ENCODE measurements at regions not wholly inside any gene's neighbourhood (a gene's known extent, or its start where the extent isn't known, plus 50 kb on each side); places are given as distances from the start of the nearest gene placed in this dataset.

- ATAC-seq (no peak), DNase-seq (no peak)
- intact Hi-C loops (cut with DNase I) = no loop called here
Measured at GRCh38 chr14:38910092-38910491, 192.9 kb downstream of the SEC23A start.

- DNase-seq (no peak), ATAC-seq (no peak)
- intact Hi-C loops (cut with DNase I) = no loop called here
Measured at GRCh38 chr14:38904959-38905358, 198.1 kb downstream of the SEC23A start.

GRCh38 chr14:38901791-38902190 lies 201.2 kb downstream of the SEC23A start:
- intact Hi-C loops (cut with DNase I) = no loop called here
- DNase-seq = no peak
- ATAC-seq = no peak

GRCh38 chr14:38900887-38901286 lies 202.1 kb downstream of the SEC23A start:
- ATAC-seq (no peak), DNase-seq (no peak)
- intact Hi-C loops (cut with DNase I) = no loop called here

GRCh38 chr14:38887696-38888095 lies 215.3 kb downstream of the SEC23A start:
- intact Hi-C loops (cut with DNase I) = no loop called here
- no peak for DNase-seq
- ATAC-seq = no peak

GRCh38 chr14:38884109-38884508 lies 218.9 kb downstream of the SEC23A start:
- DNase-seq = no peak
- intact Hi-C loops (cut with DNase I) = no loop called here
- ATAC-seq = no peak

GRCh38 chr14:38883127-38883526 lies 219.9 kb downstream of the SEC23A start:
- ATAC-seq (no peak), DNase-seq (no peak)
- intact Hi-C loops (cut with DNase I) = no loop called here

- DNase-seq = no peak
- intact Hi-C loops (cut with DNase I) = no loop called here
Measured at GRCh38 chr14:38882533-38882932, 220.5 kb downstream of the SEC23A start.

GRCh38 chr14:38880643-38881524 lies 222.2 kb downstream of the SEC23A start:
- DNase-seq (no peak), ATAC-seq (no peak)
- intact Hi-C loops (cut with DNase I) = no loop called here

More at GRCh38 chr14:38882533-38882932, 220.5 kb downstream of the SEC23A start:
- ATAC-seq = no peak

GRCh38 chr14:38877744-38878388 lies 225.2 kb downstream of the SEC23A start:
- intact Hi-C loops (cut with DNase I) = loop anchor here in 1 of 2 donors (10.0 kb wide), 1 partner anchor 117 kb away; no protein-coding TSS in a partner anchor

GRCh38 chr14:38874721-38875120 lies 228.3 kb downstream of the SEC23A start:
- DNase-seq (no peak), ATAC-seq (no peak)
- intact Hi-C loops (cut with DNase I) = loop anchor here in 1 of 2 donors (10.0 kb wide), 1 partner anchor 120 kb away; no protein-coding TSS in a partner anchor

More at GRCh38 chr14:38877744-38878388, 225.2 kb downstream of the SEC23A start:
- DNase-seq (no peak), ATAC-seq (no peak)

- ATAC-seq = no peak
- intact Hi-C loops (cut with DNase I) = loop anchor here in 1 of 2 donors (10.0 kb wide), 1 partner anchor 121 kb away; no protein-coding TSS in a partner anchor
- DNase-seq = no peak
Measured at GRCh38 chr14:38873941-38874612, 229.0 kb downstream of the SEC23A start.

- no peak for ATAC-seq
- no peak for DNase-seq
- intact Hi-C loops (cut with DNase I) = loop anchor here in 1 of 2 donors (10.0 kb wide), 1 partner anchor 124 kb away; no protein-coding TSS in a partner anchor
Measured at GRCh38 chr14:38870296-38870836, 232.7 kb downstream of the SEC23A start.

GRCh38 chr14:38868399-38869290 lies 234.4 kb downstream of the SEC23A start:
- ATAC-seq = no peak
- intact Hi-C loops (cut with DNase I) = loop anchor here in 1 of 2 donors (5.0 kb wide), 1 partner anchor 966 kb away; no protein-coding TSS in a partner anchor
- DNase-seq = no peak

- intact Hi-C loops (cut with DNase I) = loop anchor here in 1 of 2 donors (2.0 to 5.0 kb wide), 2 partner anchors 145 to 965 kb away; no protein-coding TSS in a partner anchor
- peak; percentile 83 to 92 for ATAC-seq
- peak; percentile 77 for DNase-seq
Measured at GRCh38 chr14:38867561-38868150, 235.4 kb downstream of the SEC23A start.

- intact Hi-C loops (cut with DNase I) = loop anchor here in 1 of 2 donors (2.0 to 5.0 kb wide), 2 partner anchors 144 to 964 kb away; no protein-coding TSS in a partner anchor
- peak in 1 of 2 donors; percentile 31 for ATAC-seq
- DNase-seq = no peak
Measured at GRCh38 chr14:38866461-38866860, 236.6 kb downstream of the SEC23A start.

GRCh38 chr14:38862366-38862765 lies 240.7 kb downstream of the SEC23A start:
- intact Hi-C loops (cut with DNase I) = no loop called here
- no peak for ATAC-seq

GRCh38 chr14:38860530-38860929 lies 242.5 kb downstream of the SEC23A start:
- DNase-seq = no peak
- intact Hi-C loops (cut with DNase I) = no loop called here
- ATAC-seq = no peak

More at GRCh38 chr14:38862366-38862765, 240.7 kb downstream of the SEC23A start:
- no peak for DNase-seq

All from left cardiac atrium (tissue), 4 donors.